Uterus (tissue), 2 donors: ENCODE measurements at regions not wholly inside any gene's neighbourhood (a gene's known extent, or its start where the extent isn't known, plus 50 kb on each side); places are given as distances from the start of the nearest gene placed in this dataset.

Experiments used
- CTCF ChIP-seq, 4 experiments: fragments of 200-600 bp in 2 of 4; fragments of 450-650 bp in 2 of 4; sonication (generic) in 2 of 4; IDR thresholded peaks; one replicate each; pipeline ENCODE4 v1.5.1; 2016 to 2019; ENCODE audit warnings: antibody characterized with exemption in 4 of 4, mild to moderate bottlenecking in 2 of 4, moderate library complexity in 1 of 4
- POLR2A ChIP-seq, 2 donors: fragments of 450-650 bp; IDR thresholded peaks; one replicate each; pipeline ENCODE4 v1.6.1; 2016; ENCODE audit warnings: antibody characterized with exemption in 2 of 2, mild to moderate bottlenecking in 1 of 2, moderate library complexity in 1 of 2

GRCh38 chr6:26213334-26214075, 126.3 kb downstream of the HFE start:
- TF ChIP-seq CTCF (IDR thresholded peaks at IDR 0.05) (no peak), POLR2A (IDR thresholded peaks at IDR 0.05) (no peak)
